Caki2 (cell line): ENCODE measurements at regions not wholly inside any gene's neighbourhood (a gene's known extent, or its start where the extent isn't known, plus 50 kb on each side); places are given as distances from the start of the nearest gene placed in this dataset.

ENCODE experiments used
- DNase-seq: peaks from one replicate; pipeline ENCODE4 v3.0.0-alpha.2; 2015; ENCODE audit warnings: low read depth
- in situ Hi-C: cut with HindIII; loops from 2 replicates; pipeline ENCODE4 v1.10.0; 2016; ENCODE audit warnings: low sequenced_read_pairs, low pct_unique_long_range_greater_than_20kb, mixed read lengths

DNA sequence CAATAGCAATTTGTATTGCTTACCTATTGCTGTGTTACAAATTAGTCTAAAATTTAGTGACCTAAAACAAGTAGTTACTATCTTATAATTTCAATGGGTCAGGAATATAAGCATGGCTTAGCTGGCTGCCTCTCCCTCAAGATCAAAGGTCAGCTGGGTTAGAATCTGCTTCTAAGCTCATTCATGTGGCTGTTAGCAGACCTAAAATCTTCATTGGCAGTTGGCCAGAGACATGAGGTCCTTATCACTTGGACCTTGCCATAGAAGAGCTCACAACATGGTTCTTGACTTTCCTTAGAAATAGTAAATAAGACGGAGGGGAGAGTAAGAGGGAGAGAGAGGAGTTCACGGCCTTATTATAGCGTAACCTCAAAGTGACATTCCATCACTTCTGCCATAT, 468.0 kb downstream of the HTR7 start:
- in situ Hi-C loops = no loop called here
- DNase-seq = no peak

GRCh38 chr10:90394311-90394710, 463.5 kb downstream of the HTR7 start:
- no peak for DNase-seq
- in situ Hi-C loops = no loop called here

GRCh38 chr10:90396721-90397120, 461.1 kb downstream of the HTR7 start:
- DNase-seq = no peak
- in situ Hi-C loops = no loop called here

- in situ Hi-C loops = no loop called here
- DNase-seq = no peak
Measured at GRCh38 chr10:90398566-90398965, 459.3 kb downstream of the HTR7 start.

DNA sequence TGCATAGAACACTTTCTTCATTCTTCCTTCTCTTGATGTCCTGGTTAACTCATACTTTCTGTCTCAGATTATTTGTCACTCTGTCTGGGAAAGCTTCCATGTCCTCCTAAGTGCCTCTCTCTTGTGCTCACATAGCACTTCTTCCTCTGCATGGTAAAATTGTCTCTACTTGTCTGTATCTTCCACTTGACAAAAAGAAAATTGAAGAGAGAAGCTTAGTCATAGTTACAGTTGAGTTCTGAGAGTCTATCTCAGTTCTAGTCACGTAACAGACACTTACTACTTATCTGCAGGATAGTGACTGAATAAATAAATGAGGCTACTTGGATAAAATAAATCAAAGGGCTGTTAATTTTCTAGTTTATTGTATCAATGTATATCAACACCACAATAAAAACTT, 458.1 kb downstream of the HTR7 start:
- in situ Hi-C loops = no loop called here
- DNase-seq = no peak

GRCh38 chr10:90403211-90404000, 454.4 kb downstream of the HTR7 start:
- DNase-seq = no peak
- in situ Hi-C loops = no loop called here

GRCh38 chr10:90407131-90407530, 450.7 kb downstream of the HTR7 start:
- DNase-seq = peak; percentile 23
- in situ Hi-C loops = no loop called here

DNA sequence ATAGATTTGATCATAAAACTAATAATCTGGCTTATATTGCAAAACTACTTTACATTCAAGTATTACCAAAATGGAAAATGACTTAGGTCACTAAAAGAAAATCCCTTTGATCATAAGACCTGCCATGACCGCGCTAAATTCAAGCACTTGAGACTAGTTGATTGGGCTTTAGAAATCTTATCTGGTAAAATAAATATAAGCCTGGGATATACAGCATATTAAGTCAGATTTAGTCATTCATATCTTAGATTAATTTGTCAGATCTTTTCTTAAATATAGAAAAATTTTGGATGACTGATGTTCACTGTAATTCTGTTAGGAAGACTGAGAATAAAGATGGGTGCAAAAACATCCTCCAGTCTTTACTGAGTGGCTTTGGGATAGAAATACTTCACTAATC, 450.0 kb downstream of the HTR7 start:
- in situ Hi-C loops = no loop called here

GRCh38 chr10:90412582-90412981, 445.3 kb downstream of the HTR7 start:
- no peak for DNase-seq
- in situ Hi-C loops = no loop called here

More for the DNA sequence above, 450.0 kb downstream of the HTR7 start:
- no peak for DNase-seq

DNA sequence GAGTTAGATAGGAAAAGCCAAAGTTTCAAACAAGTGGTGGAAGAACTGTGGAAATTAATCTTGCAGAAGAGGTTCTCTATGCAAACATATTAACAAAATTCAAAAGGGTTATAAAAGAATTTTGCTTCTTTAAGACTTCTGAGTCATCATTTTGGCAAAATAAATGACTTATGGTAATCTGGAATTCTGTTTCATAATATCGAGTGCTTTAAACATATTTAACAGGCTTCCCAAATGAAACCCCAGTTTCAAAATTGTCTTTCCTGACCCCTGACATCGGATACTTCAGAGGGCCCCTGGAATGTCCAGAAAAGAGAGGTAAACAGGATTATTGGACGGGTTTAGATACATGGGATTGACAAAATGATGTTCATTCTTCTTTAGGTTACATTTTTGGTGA, 444.6 kb downstream of the HTR7 start:
- in situ Hi-C loops = no loop called here
- no peak for DNase-seq

GRCh38 chr10:90414926-90415325, 442.9 kb downstream of the HTR7 start:
- DNase-seq = no peak
- in situ Hi-C loops = no loop called here

DNA sequence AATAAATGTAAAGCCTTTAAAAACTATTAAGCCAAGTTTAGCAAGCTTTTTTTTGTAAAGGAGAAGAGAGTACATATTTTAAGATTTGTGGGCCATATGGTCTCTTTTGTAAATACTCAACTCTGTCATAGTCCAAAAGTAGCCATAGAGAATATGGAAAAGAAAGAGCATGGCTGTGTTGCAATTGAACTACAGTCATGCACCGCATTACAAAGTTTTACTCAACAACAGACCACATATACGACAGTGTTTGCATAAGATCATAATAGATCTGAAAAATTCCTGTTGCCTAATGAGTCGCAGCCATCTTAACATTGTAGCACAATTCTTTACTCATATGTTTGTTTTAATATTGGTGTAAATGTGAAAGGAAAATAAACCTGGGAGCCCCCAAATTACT, 440.8 kb downstream of the HTR7 start:
- in situ Hi-C loops = no loop called here

DNA sequence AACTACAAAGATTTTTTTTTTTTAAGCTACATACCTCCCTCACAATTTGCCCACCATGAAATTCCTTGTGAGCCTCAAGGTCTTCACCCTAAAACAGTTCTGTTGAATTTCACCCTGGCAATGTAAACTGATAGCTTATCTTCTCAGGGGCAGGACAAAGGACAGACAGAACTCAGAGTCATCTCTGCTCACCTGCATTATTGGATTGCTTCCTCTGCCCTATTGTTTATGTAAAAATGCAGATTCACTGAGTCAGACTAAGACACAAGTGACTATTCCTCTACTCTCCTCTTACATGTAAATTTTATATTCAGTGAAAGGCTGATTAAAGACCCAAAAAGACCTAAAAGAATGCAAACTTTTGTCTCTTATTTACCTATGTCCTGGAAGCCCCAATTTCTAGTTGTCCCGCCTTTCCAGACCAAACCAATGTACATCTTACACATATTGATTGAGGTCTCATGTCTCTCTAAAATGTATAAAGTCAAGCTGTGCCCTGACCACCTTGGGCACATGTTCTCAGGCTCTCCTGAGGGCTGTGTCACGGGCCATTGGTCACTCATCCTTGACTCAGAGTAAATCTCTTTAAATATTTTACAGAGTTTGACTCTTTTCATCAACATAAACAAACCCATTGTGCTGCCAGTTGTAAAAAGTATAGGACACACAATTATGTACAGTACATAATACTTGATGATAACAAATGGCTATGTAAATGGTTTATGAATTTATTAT, 440.2 kb downstream of the HTR7 start:
- in situ Hi-C loops = no loop called here
- peak; percentile 88 for DNase-seq

More for the DNA sequence above, 440.8 kb downstream of the HTR7 start:
- no peak for DNase-seq

DNA sequence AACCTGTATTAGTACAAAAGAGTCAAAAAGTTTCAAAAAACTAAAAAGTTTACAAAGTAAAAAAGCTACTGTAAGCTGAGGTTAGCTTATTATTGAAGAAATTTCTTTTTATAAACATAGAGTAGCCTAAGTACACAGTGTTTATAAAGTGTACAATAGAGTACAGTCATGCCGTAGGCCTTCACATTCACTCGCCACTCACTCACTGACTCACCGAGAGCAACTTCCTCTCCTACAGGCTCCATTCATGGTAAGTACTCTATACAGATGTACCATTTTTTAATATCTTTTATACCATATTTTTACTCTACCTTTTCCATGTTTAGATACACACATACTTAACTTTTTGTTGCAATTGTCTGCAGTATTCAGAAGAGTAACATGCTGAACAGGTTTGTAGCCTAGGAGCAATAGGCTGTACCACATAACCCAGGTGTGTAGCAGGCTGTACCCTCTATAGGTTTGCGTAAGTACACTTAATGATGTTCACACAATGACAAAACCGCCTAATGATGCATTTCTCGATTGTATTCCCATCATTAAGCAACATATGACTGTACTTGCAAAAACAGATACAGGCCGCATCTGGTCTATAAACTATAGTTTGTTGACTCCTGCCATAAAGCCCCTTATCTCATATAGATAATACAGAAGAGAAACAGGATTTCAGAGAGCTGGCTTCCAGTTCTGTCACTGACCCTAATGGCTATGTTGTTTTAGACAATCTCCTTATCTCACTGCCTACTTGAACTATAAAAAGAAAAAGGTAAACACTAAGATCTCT, 438.8 kb downstream of the HTR7 start:
- DNase-seq = peak; percentile 47
- in situ Hi-C loops = no loop called here

- in situ Hi-C loops = no loop called here
- no peak for DNase-seq
Measured at GRCh38 chr10:90420637-90421318, 437.1 kb downstream of the HTR7 start.

DNA sequence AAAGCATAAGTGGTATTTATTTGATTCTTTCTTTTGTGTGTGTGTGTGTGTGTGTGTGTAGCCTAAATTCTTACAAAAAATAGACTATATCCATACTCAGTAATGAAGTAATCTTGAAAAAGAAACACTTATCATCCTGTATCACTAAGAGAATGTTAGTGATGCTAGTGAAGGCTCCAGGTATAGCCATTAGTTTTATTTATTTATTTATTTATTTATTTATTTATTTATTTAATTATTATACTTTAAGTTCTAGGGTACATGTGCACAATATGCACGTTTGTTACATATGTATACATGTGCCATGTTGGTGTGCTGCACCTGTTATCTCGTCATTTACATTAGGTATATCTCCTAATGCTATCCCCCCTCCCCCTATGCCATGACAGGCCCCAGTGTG, 436.0 kb downstream of the HTR7 start:
- no peak for DNase-seq
- in situ Hi-C loops = no loop called here

GRCh38 chr10:90424730-90425129, 433.1 kb downstream of the HTR7 start:
- peak; percentile 32 for DNase-seq

GRCh38 chr10:90430186-90430585, 427.7 kb downstream of the HTR7 start:
- DNase-seq = no peak
- in situ Hi-C loops = no loop called here

More at GRCh38 chr10:90424730-90425129, 433.1 kb downstream of the HTR7 start:
- in situ Hi-C loops = no loop called here
